Epithelial cell of proximal tubule (primary cell): ENCODE measurements at regions not wholly inside any gene's neighbourhood (a gene's known extent, or its start where the extent isn't known, plus 50 kb on each side); places are given as distances from the start of the nearest gene placed in this dataset.

Experiments used
- DNase-seq: peaks from one replicate; pipeline ENCODE4 v3.0.0-alpha.2; 2011; ENCODE audit warnings: low read depth
- H3K4me3 ChIP-seq: 2 replicates; pipeline ENCODE4 v1.5.1; 2011; ENCODE audit warnings: low read depth, mild to moderate bottlenecking, low read length
- TF ChIP-seq, protein P1 (sequence below): conservative IDR thresholded peaks from 2 replicates; pipeline ENCODE4 v1.5.1; 2012; ENCODE audit warnings: low read depth, mild to moderate bottlenecking, low read length

DNA sequence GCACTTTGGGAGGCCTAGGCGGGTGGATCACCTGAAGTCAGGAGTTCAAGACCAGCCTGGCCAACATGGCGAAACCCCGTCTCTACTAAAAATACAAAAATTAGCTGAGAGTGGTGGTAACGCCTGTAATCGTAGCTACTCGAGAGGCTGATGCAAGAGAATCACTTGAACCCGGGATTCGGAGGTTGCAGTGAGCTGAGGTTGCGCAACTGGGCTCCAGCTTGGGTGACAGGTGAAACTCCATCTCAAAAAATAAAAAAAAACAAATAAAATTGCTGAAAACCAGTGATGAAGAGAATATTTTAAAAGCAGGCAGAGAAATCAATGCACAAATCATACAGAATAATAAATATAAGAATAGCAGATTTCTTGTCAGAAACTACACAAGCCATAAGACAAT, 129.3 kb downstream of the SLIT2 start:
- TF ChIP-seq, protein P1, sequence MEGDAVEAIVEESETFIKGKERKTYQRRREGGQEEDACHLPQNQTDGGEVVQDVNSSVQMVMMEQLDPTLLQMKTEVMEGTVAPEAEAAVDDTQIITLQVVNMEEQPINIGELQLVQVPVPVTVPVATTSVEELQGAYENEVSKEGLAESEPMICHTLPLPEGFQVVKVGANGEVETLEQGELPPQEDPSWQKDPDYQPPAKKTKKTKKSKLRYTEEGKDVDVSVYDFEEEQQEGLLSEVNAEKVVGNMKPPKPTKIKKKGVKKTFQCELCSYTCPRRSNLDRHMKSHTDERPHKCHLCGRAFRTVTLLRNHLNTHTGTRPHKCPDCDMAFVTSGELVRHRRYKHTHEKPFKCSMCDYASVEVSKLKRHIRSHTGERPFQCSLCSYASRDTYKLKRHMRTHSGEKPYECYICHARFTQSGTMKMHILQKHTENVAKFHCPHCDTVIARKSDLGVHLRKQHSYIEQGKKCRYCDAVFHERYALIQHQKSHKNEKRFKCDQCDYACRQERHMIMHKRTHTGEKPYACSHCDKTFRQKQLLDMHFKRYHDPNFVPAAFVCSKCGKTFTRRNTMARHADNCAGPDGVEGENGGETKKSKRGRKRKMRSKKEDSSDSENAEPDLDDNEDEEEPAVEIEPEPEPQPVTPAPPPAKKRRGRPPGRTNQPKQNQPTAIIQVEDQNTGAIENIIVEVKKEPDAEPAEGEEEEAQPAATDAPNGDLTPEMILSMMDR, result no peak
- no peak for DNase-seq
- H3K4me3 ChIP-seq, result no peak overlapping the region

DNA sequence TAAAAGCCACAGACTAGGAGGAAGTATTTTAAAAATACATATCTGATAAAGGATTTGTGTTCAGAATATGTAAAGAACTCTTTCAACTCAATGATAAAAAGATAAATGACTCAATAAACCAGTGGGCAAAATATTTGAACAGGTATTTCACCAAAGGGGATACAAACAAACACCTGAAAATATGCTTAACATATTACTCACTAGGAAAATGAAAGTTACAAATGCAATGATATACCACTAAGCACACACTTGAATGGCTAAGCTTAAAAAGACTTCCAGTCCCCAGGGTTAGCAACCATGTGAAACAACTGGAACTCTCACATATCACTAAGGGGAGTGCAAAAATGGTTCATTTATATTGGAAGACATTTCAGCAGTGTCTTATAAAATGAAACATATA, 131.6 kb downstream of the SLIT2 start:
- TF ChIP-seq, protein P1, result no peak
- no peak overlapping the region for H3K4me3 ChIP-seq
- DNase-seq, result no peak

DNA sequence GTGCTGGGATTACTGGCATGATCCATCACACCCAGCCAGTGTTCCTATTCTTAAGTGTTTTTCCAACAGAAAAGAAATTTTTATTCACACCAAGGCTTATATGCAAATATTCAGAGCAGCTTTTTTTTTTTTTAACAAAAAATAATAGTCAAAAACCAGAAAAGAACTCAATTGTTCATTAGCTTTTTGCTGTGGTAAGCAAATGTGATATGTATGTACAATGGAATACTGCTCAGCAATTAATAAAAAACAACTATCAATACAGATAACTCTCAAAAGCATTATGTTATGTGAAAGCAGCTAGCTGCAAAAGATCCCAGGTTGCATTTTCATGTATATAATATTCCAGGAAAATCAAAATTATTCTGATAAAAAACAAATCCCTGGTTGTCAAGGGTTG, 132.3 kb downstream of the SLIT2 start:
- TF ChIP-seq, protein P1, result no peak
- no peak overlapping the region for H3K4me3 ChIP-seq
- no peak for DNase-seq

DNA sequence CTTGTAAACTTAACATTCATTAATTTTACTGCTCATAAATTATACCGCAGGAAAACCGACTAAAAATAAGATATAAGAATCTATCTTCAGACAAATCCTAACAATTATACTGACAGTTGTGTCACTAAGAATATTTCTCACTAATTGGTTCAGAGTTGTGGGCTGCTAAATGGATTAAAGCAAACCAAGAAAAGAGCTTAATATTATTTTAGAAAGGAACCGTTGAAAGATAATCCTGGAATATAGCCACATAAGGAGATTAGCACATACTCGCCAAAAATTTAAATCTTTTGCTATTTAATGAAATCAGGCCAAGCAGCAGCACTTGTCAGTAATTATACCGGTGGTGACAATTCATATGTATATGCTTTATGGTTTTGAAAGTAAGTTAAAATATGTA, 132.8 kb downstream of the SLIT2 start:
- no peak for DNase-seq
- TF ChIP-seq, protein P1, result no peak
- H3K4me3 ChIP-seq, result no peak overlapping the region

DNA sequence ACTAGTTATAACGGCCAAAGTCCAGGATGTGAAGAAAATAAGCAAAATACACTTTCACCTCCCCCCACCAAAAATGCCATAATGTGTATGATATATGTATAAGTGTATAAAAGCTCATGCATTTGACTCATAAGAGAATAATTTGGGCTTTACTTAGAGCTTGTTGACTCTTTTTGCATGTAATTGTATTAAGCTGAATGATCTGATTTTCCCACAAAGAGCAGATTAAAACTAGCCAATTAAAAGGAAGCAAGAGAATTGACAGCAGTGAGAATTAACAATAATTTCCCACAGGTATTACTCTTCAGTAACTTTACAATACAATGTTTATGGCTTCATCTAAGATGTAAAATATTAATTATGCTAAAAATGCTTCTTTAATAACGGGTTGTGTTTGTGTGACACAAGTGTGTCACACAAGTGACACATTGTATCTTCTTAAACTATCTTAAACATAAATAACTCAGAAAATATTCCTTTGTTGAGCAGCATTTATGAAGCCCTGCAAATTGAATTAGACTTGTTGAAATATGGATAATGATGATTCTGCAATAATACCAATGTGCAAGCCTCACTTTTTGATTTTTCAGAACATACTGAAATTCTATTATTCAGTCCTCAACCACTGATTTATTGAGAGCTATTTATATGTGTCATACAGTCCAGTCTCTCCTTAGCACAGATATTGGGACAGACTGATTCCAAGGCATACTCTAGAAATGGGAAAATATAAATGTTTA, 134.5 kb downstream of the SLIT2 start:
- no peak overlapping the region for H3K4me3 ChIP-seq
- TF ChIP-seq, protein P1, result no peak
- DNase-seq, result no peak

DNA sequence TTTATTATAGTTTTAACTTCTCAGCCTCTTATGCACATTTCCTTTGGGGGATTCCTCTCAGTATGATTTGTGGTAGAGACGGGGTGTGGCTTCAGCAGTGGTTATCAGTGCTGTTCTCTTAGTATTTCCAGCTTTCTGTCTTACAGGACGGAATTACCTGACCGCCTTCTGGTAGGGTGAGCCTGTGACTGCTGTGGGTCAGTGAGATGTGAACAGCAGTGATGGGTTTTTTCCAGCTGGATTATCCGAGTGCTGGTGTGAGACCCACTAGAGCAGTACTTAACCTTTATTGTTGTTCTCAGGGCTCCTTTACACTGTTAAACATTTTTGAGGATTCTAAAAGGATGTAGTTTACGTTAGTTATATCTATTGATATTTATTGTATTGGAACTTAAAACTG, 135.2 kb downstream of the SLIT2 start:
- no peak for DNase-seq

More for the DNA sequence above, 135.2 kb downstream of the SLIT2 start:
- TF ChIP-seq, protein P1, result no peak
- H3K4me3 ChIP-seq, result no peak overlapping the region
